ENCODE measurements at regions not wholly inside any gene's neighbourhood (a gene's known extent, or its start where the extent isn't known, plus 50 kb on each side); places are given as distances from the start of the nearest gene placed in this dataset.

DNA sequence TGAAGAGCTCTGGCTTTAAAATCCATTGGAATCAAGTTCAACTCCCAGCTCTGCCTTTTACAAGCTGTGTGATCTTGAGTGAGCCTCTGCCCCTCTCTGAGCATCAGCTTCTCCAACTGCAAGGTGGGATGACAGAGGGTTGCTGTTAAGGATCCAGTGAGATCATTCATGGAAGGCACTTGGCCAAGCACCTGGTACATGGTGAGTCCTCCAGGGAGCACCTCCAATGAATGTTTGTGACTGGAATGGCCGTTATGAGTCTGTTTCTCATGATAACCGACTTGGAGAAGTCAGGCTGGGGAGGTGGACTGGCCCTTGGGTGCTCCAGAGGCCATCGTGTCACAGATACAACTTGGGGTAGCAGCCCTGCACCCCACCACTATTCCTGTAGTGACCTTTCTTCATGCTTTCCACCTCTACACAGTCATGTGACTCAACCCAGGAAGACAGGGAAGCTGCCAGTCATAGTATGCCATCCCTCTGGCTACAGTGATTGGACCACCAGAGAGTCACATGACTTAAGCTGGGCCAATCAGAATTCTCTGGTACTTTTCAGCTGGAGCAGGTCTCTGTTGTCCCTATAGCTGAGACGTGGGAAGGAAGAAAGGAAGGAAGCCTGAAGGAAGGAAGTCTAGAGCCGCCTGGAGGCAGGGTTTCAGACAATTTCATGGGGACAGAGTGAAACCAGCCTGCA lies 146.5 kb upstream of the MYL2 start:
- no peak for DNase-seq (ENCODE audit: low spot score)
- no peaks in the 10 kb centered on the region for H3K36me3 ChIP-seq (replicated peaks; ENCODE audit: insufficient read depth, low read depth)
- no peaks in the 10 kb centered on the region for H3K79me2 ChIP-seq
- no peak overlapping the region for H2AFZ ChIP-seq
- H3K9me2 ChIP-seq (replicated peaks; ENCODE audit: insufficient read depth), result no peaks in the 10 kb centered on the region
- no peak overlapping the region for H3K4me2 ChIP-seq
- no peaks in the 10 kb centered on the region for H4K20me1 ChIP-seq (ENCODE audit: insufficient read depth, poor library complexity, severe bottlenecking)
- H3K27ac ChIP-seq, result no peak overlapping the region
- H3K4me1 ChIP-seq (ENCODE audit: insufficient read depth), result no peaks in the 10 kb centered on the region
- TF ChIP-seq EZH2phosphoT487 (IDR thresholded peaks at IDR 0.05; ENCODE audit: low read depth, severe bottlenecking, unreplicated experiment) (no peak), EZH2 (IDR thresholded peaks at IDR 0.05; ENCODE audit: borderline replicate concordance) (no peak)
- TF ChIP-seq, protein P1, sequence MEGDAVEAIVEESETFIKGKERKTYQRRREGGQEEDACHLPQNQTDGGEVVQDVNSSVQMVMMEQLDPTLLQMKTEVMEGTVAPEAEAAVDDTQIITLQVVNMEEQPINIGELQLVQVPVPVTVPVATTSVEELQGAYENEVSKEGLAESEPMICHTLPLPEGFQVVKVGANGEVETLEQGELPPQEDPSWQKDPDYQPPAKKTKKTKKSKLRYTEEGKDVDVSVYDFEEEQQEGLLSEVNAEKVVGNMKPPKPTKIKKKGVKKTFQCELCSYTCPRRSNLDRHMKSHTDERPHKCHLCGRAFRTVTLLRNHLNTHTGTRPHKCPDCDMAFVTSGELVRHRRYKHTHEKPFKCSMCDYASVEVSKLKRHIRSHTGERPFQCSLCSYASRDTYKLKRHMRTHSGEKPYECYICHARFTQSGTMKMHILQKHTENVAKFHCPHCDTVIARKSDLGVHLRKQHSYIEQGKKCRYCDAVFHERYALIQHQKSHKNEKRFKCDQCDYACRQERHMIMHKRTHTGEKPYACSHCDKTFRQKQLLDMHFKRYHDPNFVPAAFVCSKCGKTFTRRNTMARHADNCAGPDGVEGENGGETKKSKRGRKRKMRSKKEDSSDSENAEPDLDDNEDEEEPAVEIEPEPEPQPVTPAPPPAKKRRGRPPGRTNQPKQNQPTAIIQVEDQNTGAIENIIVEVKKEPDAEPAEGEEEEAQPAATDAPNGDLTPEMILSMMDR (IDR thresholded peaks at IDR 0.05; ENCODE audit: poor library complexity), result no peak
- no peaks in the 10 kb centered on the region for H3K27me3 ChIP-seq
- 81% methylated on average over 5 of the region's 5 CpGs for WGBS (ENCODE audit: low lambda C conversion rate, missing lambda C conversion rate)
- H3K4me3 ChIP-seq, result no peak overlapping the region
- no peaks in the 10 kb centered on the region for H3K9me3 ChIP-seq (ENCODE audit: low read depth)

DNA sequence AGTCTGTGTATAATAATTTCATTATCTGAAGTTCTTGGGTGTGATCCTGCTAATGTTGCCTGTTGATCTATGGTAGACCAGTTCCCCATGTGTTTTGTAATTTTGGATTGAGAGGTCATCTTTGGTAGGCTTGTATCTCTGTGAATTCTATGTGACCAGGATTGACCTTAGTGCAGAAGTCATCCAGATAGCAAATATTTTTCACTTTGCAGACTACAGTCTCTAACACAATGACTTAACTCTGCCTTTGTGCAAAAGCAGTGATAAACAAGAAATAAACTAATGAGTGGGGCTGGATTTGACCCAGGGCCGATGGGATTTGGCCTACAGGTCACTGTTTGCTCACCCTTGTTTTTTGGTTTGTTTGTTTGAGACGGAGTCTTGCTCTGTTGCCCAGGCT lies 144.6 kb upstream of the MYL2 start:
- Histone ChIP-seq H3K4me1 (ENCODE audit: insufficient read depth) (no peaks in the 10 kb centered on the region), H3K4me3 (no peak overlapping the region), H3K27me3 (no peaks in the 10 kb centered on the region), H2AFZ (no peak overlapping the region), H3K36me3 (replicated peaks; ENCODE audit: insufficient read depth, low read depth) (no peaks in the 10 kb centered on the region), H3K4me2 (no peak overlapping the region), H3K9me3 (ENCODE audit: low read depth) (no peaks in the 10 kb centered on the region), H3K9me2 (replicated peaks; ENCODE audit: insufficient read depth) (no peaks in the 10 kb centered on the region), H3K79me2 (no peaks in the 10 kb centered on the region), H3K27ac (no peak overlapping the region), H4K20me1 (ENCODE audit: insufficient read depth, poor library complexity, severe bottlenecking) (no peaks in the 10 kb centered on the region)
- WGBS (ENCODE audit: low lambda C conversion rate, missing lambda C conversion rate), result 86% methylated on average over 2 of the region's 2 CpGs
- TF ChIP-seq, protein P1 (IDR thresholded peaks at IDR 0.05; ENCODE audit: poor library complexity), result no peak
- TF ChIP-seq EZH2phosphoT487 (IDR thresholded peaks at IDR 0.05; ENCODE audit: low read depth, severe bottlenecking, unreplicated experiment) (no peak), EZH2 (IDR thresholded peaks at IDR 0.05; ENCODE audit: borderline replicate concordance) (no peak)
- DNase-seq (ENCODE audit: low spot score), result no peak

DNA sequence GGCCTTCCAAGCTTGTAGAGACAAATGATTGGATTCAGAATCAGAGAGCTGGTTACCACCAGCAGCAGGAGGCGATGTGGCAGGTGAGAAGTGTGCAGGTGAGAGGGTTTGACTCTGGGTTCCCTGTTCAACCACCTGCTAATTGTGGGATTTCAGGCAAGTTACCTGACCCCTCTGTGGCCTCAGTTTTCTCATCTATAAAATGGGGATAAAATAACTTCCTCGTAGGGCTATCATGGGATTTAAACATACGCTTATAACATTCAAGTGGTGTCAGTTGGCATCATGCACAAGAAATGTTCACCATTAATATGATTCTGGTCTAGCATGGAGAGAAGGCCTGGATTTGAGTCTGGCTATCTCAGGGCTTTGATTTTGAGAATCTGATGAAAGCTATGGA lies 143.8 kb upstream of the MYL2 start:
- no peaks in the 10 kb centered on the region for H3K27me3 ChIP-seq

More for the DNA sequence above, 143.8 kb upstream of the MYL2 start:
- Histone ChIP-seq H3K79me2 (no peaks in the 10 kb centered on the region), H4K20me1 (ENCODE audit: insufficient read depth, poor library complexity, severe bottlenecking) (no peaks in the 10 kb centered on the region), H3K27ac (no peak overlapping the region), H3K4me1 (ENCODE audit: insufficient read depth) (no peaks in the 10 kb centered on the region), H3K9me3 (ENCODE audit: low read depth) (no peaks in the 10 kb centered on the region), H3K4me3 (no peak overlapping the region), H3K4me2 (no peak overlapping the region), H3K9me2 (replicated peaks; ENCODE audit: insufficient read depth) (no peaks in the 10 kb centered on the region), H2AFZ (no peak overlapping the region), H3K36me3 (replicated peaks; ENCODE audit: insufficient read depth, low read depth) (no peaks in the 10 kb centered on the region)
- WGBS (ENCODE audit: low lambda C conversion rate, missing lambda C conversion rate), result 100% methylated on average over 3 of the region's 3 CpGs
- TF ChIP-seq EZH2phosphoT487 (IDR thresholded peaks at IDR 0.05; ENCODE audit: low read depth, severe bottlenecking, unreplicated experiment) (no peak), EZH2 (IDR thresholded peaks at IDR 0.05; ENCODE audit: borderline replicate concordance) (no peak)
- TF ChIP-seq, protein P1 (IDR thresholded peaks at IDR 0.05; ENCODE audit: poor library complexity), result no peak
- no peak for DNase-seq (ENCODE audit: low spot score)

Data from hepatocyte (in vitro differentiated cells).